ENCODE measurements at regions not wholly inside any gene's neighbourhood (a gene's known extent, or its start where the extent isn't known, plus 50 kb on each side); places are given as distances from the start of the nearest gene placed in this dataset.

DNA sequence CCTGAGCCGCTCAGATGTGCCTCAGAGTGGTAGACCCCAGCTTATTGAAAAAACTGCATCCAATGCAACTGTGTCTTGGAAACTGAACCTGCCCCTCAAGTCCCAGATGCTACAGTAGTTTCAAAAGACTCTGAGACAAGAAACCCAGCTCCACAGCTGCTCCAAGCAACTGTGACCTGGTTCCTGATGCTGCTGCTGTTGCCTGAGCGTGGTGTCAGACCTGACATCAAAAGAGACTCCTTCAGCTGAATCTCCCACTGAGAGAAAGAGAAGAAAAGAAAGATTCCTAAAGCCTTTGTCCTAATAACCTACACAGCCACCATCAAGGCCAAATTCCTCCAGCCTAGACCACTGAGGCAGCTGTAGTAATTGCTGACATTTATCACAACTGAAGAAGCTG lies 630.1 kb downstream of the STIM2 start:
- H3K4me1 Mint-ChIP-seq: no peaks in the 10 kb centered on the region

DNA sequence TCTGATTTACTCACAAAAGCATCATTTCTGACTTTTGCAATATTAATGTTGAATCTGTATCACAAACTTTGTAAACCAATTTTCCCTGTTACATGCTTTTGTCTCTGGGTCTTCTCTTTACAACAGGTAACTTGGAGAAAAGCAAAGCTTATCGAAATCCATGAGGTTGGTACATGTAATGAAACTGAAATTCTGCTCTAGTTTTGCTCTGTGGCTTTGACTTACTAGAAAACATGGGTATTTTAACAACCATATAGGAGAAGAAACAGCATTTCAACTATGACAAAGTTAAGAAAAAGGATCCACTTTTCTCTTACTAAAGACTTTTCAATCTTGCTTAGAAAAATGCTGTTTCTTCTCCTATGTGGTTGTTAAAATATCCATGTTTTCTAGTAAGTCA lies 645.8 kb downstream of the STIM2 start:
- Mint-ChIP-seq H3K9me3 (peaks cover 0 to 11% (median 1%) of the 10 kb centered on the region in 8 donors), H3K27ac (no peak overlapping the region), H3K4me1 (no peaks in the 10 kb centered on the region), H3K27me3 (no peaks in the 10 kb centered on the region), H3K4me3 (no peak overlapping the region), H3K36me3 (no peaks in the 10 kb centered on the region)
- no peak overlapping the region for H3K4me3 ChIP-seq (ENCODE audit: low read length in 2 of 2)
- no peaks in the 10 kb centered on the region for H3K4me1 ChIP-seq (ENCODE audit: insufficient read depth, low read length)
- ChIA-PET CTCF (ENCODE audit: partially characterized antibody) (interaction anchor here (1.3 kb wide), 1 partner anchor 8 kb away, joined by 3 read pairs; no protein-coding TSS in a partner anchor), POLR2A (ENCODE audit: partially characterized antibody) (no interaction called here)
- intact Hi-C loops (cut with micrococcal nuclease): no loop called here
- no peaks in the 10 kb centered on the region for H3K9me3 ChIP-seq (ENCODE audit: control insufficient read depth in 1 of 2, low read length in 2 of 2)
- DNase-seq: no peak
- no peaks in the 10 kb centered on the region for H3K27me3 ChIP-seq (ENCODE audit: insufficient read depth, low read length)
- H3K36me3 ChIP-seq (ENCODE audit: insufficient read depth, low read length): no peaks in the 10 kb centered on the region
- H3K27ac ChIP-seq (ENCODE audit: low read depth, low read length): no peak overlapping the region

More for the DNA sequence above, 630.1 kb downstream of the STIM2 start:
- no peaks in the 10 kb centered on the region for H3K4me1 ChIP-seq (ENCODE audit: insufficient read depth, low read length)
- H3K27ac ChIP-seq (ENCODE audit: low read depth, low read length): no peak overlapping the region
- no peaks in the 10 kb centered on the region for H3K36me3 Mint-ChIP-seq
- no peak overlapping the region for H3K4me3 ChIP-seq (ENCODE audit: low read length in 2 of 2)
- intact Hi-C loops (cut with micrococcal nuclease): no loop called here
- H3K4me3 Mint-ChIP-seq: no peak overlapping the region
- H3K27me3 Mint-ChIP-seq: no peaks in the 10 kb centered on the region
- H3K27me3 ChIP-seq (ENCODE audit: insufficient read depth, low read length): no peaks in the 10 kb centered on the region
- no peaks in the 10 kb centered on the region for H3K36me3 ChIP-seq (ENCODE audit: insufficient read depth, low read length)
- H3K27ac Mint-ChIP-seq: no peak overlapping the region
- CTCF ChIA-PET (ENCODE audit: partially characterized antibody): no interaction called here
- POLR2A ChIA-PET (ENCODE audit: partially characterized antibody): no interaction called here
- no peaks in the 10 kb centered on the region for H3K9me3 ChIP-seq (ENCODE audit: control insufficient read depth in 1 of 2, low read length in 2 of 2)
- peaks cover 0 to 3% (median 0%) of the 10 kb centered on the region in 8 donors for H3K9me3 Mint-ChIP-seq
- DNase-seq: no peak

DNA sequence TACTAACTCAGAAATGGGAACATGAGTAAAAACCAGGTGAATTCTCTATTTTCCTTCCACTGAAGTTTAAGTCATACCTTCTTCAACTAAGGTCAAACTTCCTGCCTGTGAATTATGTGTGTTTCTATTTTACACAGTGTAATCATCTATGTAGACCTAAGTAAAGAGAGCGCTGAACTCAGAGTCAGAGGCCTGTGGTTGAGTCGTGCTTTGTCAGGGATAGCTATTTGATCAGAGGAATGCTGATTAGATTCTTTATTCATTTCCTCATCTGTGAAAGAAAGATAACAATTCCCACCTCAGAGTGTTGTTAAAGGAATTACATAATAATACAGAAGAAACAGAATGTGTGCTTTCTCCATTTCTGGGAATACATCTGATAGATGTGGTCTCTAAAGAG lies 654.1 kb downstream of the STIM2 start:
- Mint-ChIP-seq H3K27me3 (no peaks in the 10 kb centered on the region), H3K27ac (no peak overlapping the region), H3K9me3 (peaks cover 0 to 9% (median 2%) of the 10 kb centered on the region in 8 donors), H3K36me3 (no peaks in the 10 kb centered on the region), H3K4me1 (peaks cover 0 to 1% (median 0%) of the 10 kb centered on the region in 4 donors), H3K4me3 (no peak overlapping the region)
- H3K4me3 ChIP-seq (ENCODE audit: low read length in 2 of 2): no peak overlapping the region
- no peaks in the 10 kb centered on the region for H3K9me3 ChIP-seq (ENCODE audit: control insufficient read depth in 1 of 2, low read length in 2 of 2)
- CTCF ChIA-PET (ENCODE audit: partially characterized antibody): interaction anchor here (1.0 kb wide), 1 partner anchor 9 kb away, joined by 3 read pairs; no protein-coding TSS in a partner anchor
- H3K27me3 ChIP-seq (ENCODE audit: insufficient read depth, low read length): no peaks in the 10 kb centered on the region
- H3K27ac ChIP-seq (ENCODE audit: low read depth, low read length): no peak overlapping the region
- intact Hi-C loops (cut with micrococcal nuclease): no loop called here
- no peaks in the 10 kb centered on the region for H3K36me3 ChIP-seq (ENCODE audit: insufficient read depth, low read length)
- POLR2A ChIA-PET (ENCODE audit: partially characterized antibody): no interaction called here
- no peak for DNase-seq
- no peaks in the 10 kb centered on the region for H3K4me1 ChIP-seq (ENCODE audit: insufficient read depth, low read length)

DNA sequence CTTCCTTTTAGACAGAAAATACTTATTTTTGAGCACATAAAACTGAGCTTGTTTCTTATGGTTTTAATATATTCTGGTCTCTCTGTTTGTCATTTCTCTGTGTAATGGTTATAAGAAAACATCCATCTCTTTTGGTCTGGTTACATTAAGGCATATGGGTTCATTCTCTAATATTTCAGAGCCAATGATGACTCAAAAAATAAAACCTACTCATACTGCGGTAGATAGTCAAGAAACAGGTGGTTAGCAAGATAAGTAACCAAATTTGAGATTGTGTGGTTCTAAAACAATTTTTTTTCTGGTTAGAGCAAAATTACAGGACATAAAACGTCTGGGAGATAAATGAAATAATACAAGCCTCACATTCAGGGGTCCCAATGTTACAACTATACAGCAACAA lies 654.5 kb downstream of the STIM2 start:
- Mint-ChIP-seq H3K36me3 (no peaks in the 10 kb centered on the region), H3K27me3 (no peaks in the 10 kb centered on the region), H3K4me3 (no peak overlapping the region), H3K4me1 (peaks cover 0 to 1% (median 0%) of the 10 kb centered on the region in 4 donors), H3K9me3 (peaks cover 0 to 4% (median 2%) of the 10 kb centered on the region in 8 donors), H3K27ac (no peak overlapping the region)
- no peaks in the 10 kb centered on the region for H3K36me3 ChIP-seq (ENCODE audit: insufficient read depth, low read length)
- intact Hi-C loops (cut with micrococcal nuclease): no loop called here
- H3K4me1 ChIP-seq (ENCODE audit: insufficient read depth, low read length): no peaks in the 10 kb centered on the region
- no peaks in the 10 kb centered on the region for H3K9me3 ChIP-seq (ENCODE audit: control insufficient read depth in 1 of 2, low read length in 2 of 2)
- ChIA-PET POLR2A (ENCODE audit: partially characterized antibody) (no interaction called here), CTCF (ENCODE audit: partially characterized antibody) (interaction anchor here (1.0 kb wide), 1 partner anchor 9 kb away, joined by 3 read pairs; no protein-coding TSS in a partner anchor)
- DNase-seq: no peak
- no peak overlapping the region for H3K4me3 ChIP-seq (ENCODE audit: low read length in 2 of 2)
- no peak overlapping the region for H3K27ac ChIP-seq (ENCODE audit: low read depth, low read length)
- H3K27me3 ChIP-seq (ENCODE audit: insufficient read depth, low read length): no peaks in the 10 kb centered on the region

DNA sequence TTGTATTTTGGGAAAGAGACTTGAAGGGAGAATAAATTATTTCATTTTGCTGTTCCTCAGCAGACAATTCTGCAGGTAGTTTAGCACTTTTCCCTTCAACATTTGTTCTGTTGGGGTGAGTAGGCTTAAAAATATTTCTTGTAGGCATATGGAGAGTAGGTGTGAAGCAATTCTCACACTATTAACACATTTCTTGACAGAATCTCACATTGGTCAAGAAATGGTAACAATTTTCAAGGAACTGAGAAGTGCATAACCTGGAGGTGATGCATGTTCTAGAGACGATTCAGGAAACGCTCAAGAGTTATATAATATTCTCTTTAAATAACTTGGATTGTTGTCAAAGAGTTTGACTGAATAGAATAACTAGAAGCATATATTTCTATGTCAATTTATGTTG lies 658.2 kb downstream of the STIM2 start:
- CTCF ChIA-PET (ENCODE audit: partially characterized antibody): no interaction called here
- intact Hi-C loops (cut with micrococcal nuclease): no loop called here
- no peaks in the 10 kb centered on the region for H3K36me3 ChIP-seq (ENCODE audit: insufficient read depth, low read length)
- Mint-ChIP-seq H3K4me1 (peaks cover 0 to 1% (median 0%) of the 10 kb centered on the region in 4 donors), H3K36me3 (no peaks in the 10 kb centered on the region), H3K4me3 (no peak overlapping the region), H3K27ac (no peak overlapping the region), H3K27me3 (no peaks in the 10 kb centered on the region), H3K9me3 (peaks cover 0 to 7% (median 1%) of the 10 kb centered on the region in 8 donors)
- no peaks in the 10 kb centered on the region for H3K4me1 ChIP-seq (ENCODE audit: insufficient read depth, low read length)
- no peaks in the 10 kb centered on the region for H3K9me3 ChIP-seq (ENCODE audit: control insufficient read depth in 1 of 2, low read length in 2 of 2)
- H3K27me3 ChIP-seq (ENCODE audit: insufficient read depth, low read length): no peaks in the 10 kb centered on the region
- no peak overlapping the region for H3K4me3 ChIP-seq (ENCODE audit: low read length in 2 of 2)
- DNase-seq: no peak
- POLR2A ChIA-PET (ENCODE audit: partially characterized antibody): no interaction called here
- no peak overlapping the region for H3K27ac ChIP-seq (ENCODE audit: low read depth, low read length)

DNA sequence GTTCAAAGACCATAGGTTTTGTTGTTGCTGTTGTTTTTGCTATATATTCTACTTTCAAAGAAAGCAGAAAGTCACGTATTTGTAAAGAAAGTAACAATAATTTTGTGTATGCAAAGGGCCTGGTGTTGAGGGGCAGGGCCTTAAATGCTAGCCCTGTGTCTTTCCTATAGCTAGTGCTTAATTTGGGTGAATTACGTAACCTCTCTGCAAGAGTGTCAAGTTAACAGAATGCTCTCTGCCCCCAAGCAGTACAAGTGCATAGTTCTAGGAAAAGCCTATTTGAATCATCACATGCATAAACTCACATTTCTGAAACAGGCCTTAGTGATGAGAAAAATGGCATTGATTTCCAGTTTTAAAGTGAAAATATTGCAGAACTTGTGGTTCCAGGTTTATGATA lies 663.6 kb downstream of the STIM2 start:
- no peaks in the 10 kb centered on the region for H3K4me1 Mint-ChIP-seq
- no peaks in the 10 kb centered on the region for H3K27me3 Mint-ChIP-seq
- H3K9me3 Mint-ChIP-seq: peaks cover 0 to 9% (median 4%) of the 10 kb centered on the region in 8 donors
- H3K27ac Mint-ChIP-seq: no peak overlapping the region
- no peak for DNase-seq
- no peaks in the 10 kb centered on the region for H3K36me3 ChIP-seq (ENCODE audit: insufficient read depth, low read length)
- H3K9me3 ChIP-seq (ENCODE audit: control insufficient read depth in 1 of 2, low read length in 2 of 2): no peaks in the 10 kb centered on the region
- H3K36me3 Mint-ChIP-seq: no peaks in the 10 kb centered on the region
- no peak overlapping the region for H3K4me3 ChIP-seq (ENCODE audit: low read length in 2 of 2)
- ChIA-PET CTCF (ENCODE audit: partially characterized antibody) (no interaction called here), POLR2A (ENCODE audit: partially characterized antibody) (no interaction called here)
- no peaks in the 10 kb centered on the region for H3K4me1 ChIP-seq (ENCODE audit: insufficient read depth, low read length)
- H3K4me3 Mint-ChIP-seq: no peak overlapping the region
- intact Hi-C loops (cut with micrococcal nuclease): no loop called here
- H3K27me3 ChIP-seq (ENCODE audit: insufficient read depth, low read length): no peaks in the 10 kb centered on the region
- H3K27ac ChIP-seq (ENCODE audit: low read depth, low read length): no peak overlapping the region

DNA sequence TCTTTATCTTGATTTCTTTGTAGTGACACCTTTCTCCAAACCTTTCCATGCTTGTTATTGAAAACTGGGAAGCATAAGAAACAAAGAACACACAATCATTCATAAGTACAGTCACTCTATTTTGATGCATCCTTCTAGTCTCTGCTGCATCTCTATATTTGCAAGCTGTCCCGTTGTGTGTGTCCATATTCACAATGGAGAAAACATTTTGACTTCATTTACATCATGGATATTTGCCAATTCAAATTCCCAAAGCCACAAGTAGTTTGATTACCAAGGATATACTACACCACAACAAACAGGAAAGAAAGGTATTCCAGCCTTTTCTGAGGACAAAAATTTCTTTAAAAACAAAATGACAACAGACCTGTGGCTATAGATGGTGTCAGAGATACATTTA lies 673.8 kb downstream of the STIM2 start:
- H3K36me3 ChIP-seq (ENCODE audit: insufficient read depth, low read length): no peaks in the 10 kb centered on the region
- H3K9me3 ChIP-seq (ENCODE audit: control insufficient read depth in 1 of 2, low read length in 2 of 2): no peaks in the 10 kb centered on the region
- no peak for DNase-seq
- no peaks in the 10 kb centered on the region for H3K27me3 Mint-ChIP-seq
- POLR2A ChIA-PET (ENCODE audit: partially characterized antibody): no interaction called here
- peaks cover 0 to 11% (median 3%) of the 10 kb centered on the region in 8 donors for H3K9me3 Mint-ChIP-seq
- H3K36me3 Mint-ChIP-seq: no peaks in the 10 kb centered on the region
- H3K27ac ChIP-seq (ENCODE audit: low read depth, low read length): no peak overlapping the region
- H3K4me3 ChIP-seq (ENCODE audit: low read length in 2 of 2): no peak overlapping the region
- intact Hi-C loops (cut with micrococcal nuclease): no loop called here
- H3K4me1 ChIP-seq (ENCODE audit: insufficient read depth, low read length): no peaks in the 10 kb centered on the region
- no peaks in the 10 kb centered on the region for H3K27me3 ChIP-seq (ENCODE audit: insufficient read depth, low read length)
- H3K4me3 Mint-ChIP-seq: no peak overlapping the region
- no peak overlapping the region for H3K27ac Mint-ChIP-seq
- CTCF ChIA-PET (ENCODE audit: partially characterized antibody): no interaction called here
- no peaks in the 10 kb centered on the region for H3K4me1 Mint-ChIP-seq

Data from CD4-positive, alpha-beta memory T cell (primary cell).